ENCODE measurements at regions not wholly inside any gene's neighbourhood (a gene's known extent, or its start where the extent isn't known, plus 50 kb on each side); places are given as distances from the start of the nearest gene placed in this dataset.

DNA sequence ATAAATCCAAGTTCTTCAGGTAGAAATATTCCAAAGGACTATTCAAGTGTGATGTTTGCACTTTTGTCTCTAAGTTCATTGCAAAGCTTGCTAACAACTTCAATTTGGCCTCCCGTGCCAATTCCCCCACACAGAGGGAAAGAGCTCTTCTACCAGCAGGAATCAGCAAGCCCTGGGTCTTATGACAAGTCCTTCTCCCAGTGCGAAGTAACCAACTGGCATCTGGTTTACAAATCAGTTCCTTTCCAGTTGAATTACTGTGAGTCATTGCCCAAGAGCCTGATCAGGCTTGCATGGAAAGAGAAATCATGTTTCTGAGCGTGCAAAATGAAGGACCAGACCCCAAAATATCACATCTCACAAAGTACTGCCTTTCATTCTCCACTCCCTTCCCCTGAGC, 62.7 kb upstream of the SLCO3A1 start:
- TF ChIP-seq YY1 (IDR thresholded peaks at IDR 0.05; ENCODE audit: low read depth): no peak
- no peak for TF ChIP-seq EP300 (IDR thresholded peaks at IDR 0.05; ENCODE audit: borderline replicate concordance)
- no peak for TF ChIP-seq FOXM1 (IDR thresholded peaks at IDR 0.05; ENCODE audit: borderline replicate concordance, low read depth)
- no peak for TF ChIP-seq CEBPB (IDR thresholded peaks at IDR 0.05)
- TF ChIP-seq MAX (IDR thresholded peaks at IDR 0.05): no peak
- no peak for TF ChIP-seq TCF12 (IDR thresholded peaks at IDR 0.05; ENCODE audit: low read depth)
- no peak for TF ChIP-seq RAD21 (IDR thresholded peaks at IDR 0.05; ENCODE audit: low read depth)
- TF ChIP-seq ZBTB7A (IDR thresholded peaks at IDR 0.05; ENCODE audit: low read depth): no peak
- TF ChIP-seq, protein P1, sequence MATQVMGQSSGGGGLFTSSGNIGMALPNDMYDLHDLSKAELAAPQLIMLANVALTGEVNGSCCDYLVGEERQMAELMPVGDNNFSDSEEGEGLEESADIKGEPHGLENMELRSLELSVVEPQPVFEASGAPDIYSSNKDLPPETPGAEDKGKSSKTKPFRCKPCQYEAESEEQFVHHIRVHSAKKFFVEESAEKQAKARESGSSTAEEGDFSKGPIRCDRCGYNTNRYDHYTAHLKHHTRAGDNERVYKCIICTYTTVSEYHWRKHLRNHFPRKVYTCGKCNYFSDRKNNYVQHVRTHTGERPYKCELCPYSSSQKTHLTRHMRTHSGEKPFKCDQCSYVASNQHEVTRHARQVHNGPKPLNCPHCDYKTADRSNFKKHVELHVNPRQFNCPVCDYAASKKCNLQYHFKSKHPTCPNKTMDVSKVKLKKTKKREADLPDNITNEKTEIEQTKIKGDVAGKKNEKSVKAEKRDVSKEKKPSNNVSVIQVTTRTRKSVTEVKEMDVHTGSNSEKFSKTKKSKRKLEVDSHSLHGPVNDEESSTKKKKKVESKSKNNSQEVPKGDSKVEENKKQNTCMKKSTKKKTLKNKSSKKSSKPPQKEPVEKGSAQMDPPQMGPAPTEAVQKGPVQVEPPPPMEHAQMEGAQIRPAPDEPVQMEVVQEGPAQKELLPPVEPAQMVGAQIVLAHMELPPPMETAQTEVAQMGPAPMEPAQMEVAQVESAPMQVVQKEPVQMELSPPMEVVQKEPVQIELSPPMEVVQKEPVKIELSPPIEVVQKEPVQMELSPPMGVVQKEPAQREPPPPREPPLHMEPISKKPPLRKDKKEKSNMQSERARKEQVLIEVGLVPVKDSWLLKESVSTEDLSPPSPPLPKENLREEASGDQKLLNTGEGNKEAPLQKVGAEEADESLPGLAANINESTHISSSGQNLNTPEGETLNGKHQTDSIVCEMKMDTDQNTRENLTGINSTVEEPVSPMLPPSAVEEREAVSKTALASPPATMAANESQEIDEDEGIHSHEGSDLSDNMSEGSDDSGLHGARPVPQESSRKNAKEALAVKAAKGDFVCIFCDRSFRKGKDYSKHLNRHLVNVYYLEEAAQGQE (IDR thresholded peaks at IDR 0.05; ENCODE audit: low read depth): no peak
- TF ChIP-seq TEAD4 (IDR thresholded peaks at IDR 0.05): no peak
- TF ChIP-seq USF1 (IDR thresholded peaks at IDR 0.05): no peak
